ENCODE measurements at regions not wholly inside any gene's neighbourhood (a gene's known extent, or its start where the extent isn't known, plus 50 kb on each side); places are given as distances from the start of the nearest gene placed in this dataset.

- no peak for TF ChIP-seq EP300 (IDR thresholded peaks at IDR 0.05)
- TF ChIP-seq CTCF (IDR thresholded peaks at IDR 0.05): no peak
- TF ChIP-seq POLR2A (IDR thresholded peaks at IDR 0.05): no peak
Measured at GRCh38 chr5:54870271-54870670, 115.1 kb downstream of the ESM1 start.

Measured in suprapubic skin (tissue), 3 donors.